NCI-H446 treated with DMSO at 0.1 percent for 48 hours (cell line): ENCODE measurements at regions not wholly inside any gene's neighbourhood (a gene's known extent, or its start where the extent isn't known, plus 50 kb on each side); places are given as distances from the start of the nearest gene placed in this dataset.
"Not testable (repeated sequence)": the region's sequence is repeated elsewhere in the genome, so short reads cannot be mapped to it uniquely, and the experiment has no call there.

Source experiments
- DNase-seq: peaks from one replicate; lab custom pipeline; 2025; lab: John Stamatoyannopoulos, UW

- DNase-seq = no peak
These were observed 393.1 kb upstream of the ATP11B start for GRCh38 chr3:182399978-182400737.

- no peak for DNase-seq
These were observed 392.5 kb upstream of the ATP11B start for GRCh38 chr3:182400838-182401237.

- no peak for DNase-seq
These were observed 389.3 kb upstream of the ATP11B start for GRCh38 chr3:182404031-182404430.

GRCh38 chr3:182405759-182406158 is 387.5 kb upstream of the ATP11B start:
- DNase-seq = no peak

GRCh38 chr3:182406786-182407185 is 386.5 kb upstream of the ATP11B start:
- no peak for DNase-seq

DNA sequence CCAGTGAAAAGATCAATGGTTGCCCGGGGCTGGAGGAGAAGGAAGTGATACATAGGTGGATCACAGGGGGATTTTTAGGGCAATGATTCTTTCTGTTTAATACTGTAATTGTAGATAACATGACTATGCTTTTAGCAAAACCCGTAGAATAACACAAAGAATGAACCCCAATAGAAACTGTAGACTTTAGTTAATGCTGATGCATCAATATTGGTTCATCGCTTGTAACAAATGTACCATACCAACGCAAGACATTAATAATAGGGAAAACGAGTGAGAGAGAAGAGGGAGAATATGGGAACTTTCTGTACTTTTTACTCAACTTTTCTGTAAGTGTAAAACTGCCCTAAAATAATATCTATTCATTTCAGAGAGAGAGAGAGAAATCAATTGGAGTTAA is 383.3 kb upstream of the ATP11B start:
- DNase-seq = no peak

DNA sequence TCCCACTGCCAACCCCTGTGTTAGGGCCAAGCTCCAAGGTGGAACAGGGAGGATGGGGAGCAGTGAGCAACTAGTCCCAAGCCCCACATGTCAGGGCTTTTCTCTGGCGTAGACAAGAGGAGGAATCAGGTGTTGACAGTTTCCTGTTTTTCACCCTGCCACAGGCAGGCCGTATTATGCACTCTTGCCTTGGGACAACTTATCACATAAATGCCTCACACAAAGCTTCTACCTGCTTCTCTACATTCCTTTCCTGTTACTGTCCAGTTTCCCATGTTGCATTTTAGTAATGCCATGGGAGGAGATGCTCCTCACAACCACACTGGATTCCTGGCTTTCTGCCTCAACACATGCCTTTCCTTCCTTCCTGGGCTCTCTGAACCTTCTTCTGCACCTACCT is 381.2 kb upstream of the ATP11B start:
- DNase-seq = no peak

- DNase-seq = no peak
These were observed 380.2 kb upstream of the ATP11B start for GRCh38 chr3:182413061-182413460.

DNA sequence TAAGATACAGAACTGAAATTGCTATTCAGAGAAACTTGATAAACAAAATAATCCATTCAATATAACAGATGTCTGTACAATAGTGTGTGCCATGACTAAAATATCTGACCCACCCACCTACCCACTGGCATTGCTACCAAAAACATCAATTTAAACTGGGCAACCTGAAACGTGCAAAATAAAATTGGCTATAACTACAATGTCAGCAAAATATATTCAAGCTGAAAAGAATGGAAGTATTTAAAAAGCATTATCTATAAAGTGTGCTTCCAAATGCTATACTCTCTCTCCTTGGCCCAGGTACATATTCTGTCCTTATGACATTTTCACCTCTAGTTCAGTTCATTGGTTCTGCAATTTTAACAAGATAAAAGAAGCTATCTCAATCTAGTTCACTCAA is 379.6 kb upstream of the ATP11B start:
- no peak for DNase-seq

DNA sequence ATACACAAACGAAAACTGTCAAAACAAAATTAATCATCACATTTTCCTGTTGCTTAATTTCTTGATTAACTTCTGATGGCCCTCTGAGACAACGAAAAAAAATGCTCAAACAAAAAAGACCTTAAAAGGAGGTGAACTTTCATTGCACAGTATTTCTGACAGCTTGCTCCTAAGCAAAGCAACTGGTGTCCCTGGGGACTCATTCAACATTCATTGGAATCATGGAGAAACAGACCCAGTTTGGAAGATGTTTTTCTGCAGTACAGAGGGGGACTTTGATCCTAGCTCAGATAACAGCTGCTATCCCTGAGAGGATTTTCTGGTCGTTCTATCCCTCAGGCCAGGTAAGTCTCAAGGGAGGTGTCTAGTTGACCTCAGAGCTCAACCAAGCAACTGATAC is 378.7 kb upstream of the ATP11B start:
- DNase-seq = no peak

GRCh38 chr3:182420741-182421140 is 372.6 kb upstream of the ATP11B start:
- DNase-seq = no peak

- DNase-seq = no peak
These were observed 369.3 kb upstream of the ATP11B start for GRCh38 chr3:182424006-182424405.

GRCh38 chr3:182425926-182426718 is 367.2 kb upstream of the ATP11B start:
- not testable (repeated sequence) for DNase-seq

- not testable (repeated sequence) for DNase-seq
These were observed 361.3 kb upstream of the ATP11B start for GRCh38 chr3:182431972-182432371.

GRCh38 chr3:182435860-182436259 is 357.4 kb upstream of the ATP11B start:
- no peak for DNase-seq

- no peak for DNase-seq
These were observed 356.8 kb upstream of the ATP11B start for GRCh38 chr3:182436547-182436946.

- no peak for DNase-seq
These were observed 354.9 kb upstream of the ATP11B start for GRCh38 chr3:182438398-182438797.

GRCh38 chr3:182440101-182440500 is 353.2 kb upstream of the ATP11B start:
- no peak for DNase-seq

DNA sequence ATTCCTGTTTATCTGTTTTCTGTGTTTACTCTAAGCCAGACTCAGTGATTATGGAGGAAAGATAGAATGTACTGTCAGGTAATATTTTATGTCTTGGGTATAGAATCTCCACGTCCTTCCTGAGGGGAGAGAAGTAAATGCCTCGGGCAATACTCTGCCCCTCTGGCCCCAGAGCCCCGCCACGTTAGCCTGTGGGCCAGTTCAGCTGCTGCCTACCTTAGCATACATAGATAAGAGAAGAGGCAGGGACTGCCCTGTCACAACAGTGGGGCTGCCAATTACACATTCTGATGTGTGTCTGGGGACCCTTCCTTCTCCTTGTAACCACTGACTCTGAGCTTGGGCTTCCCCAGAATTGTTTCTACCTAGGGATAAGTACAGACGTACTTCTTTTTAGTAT is 347.7 kb upstream of the ATP11B start:
- no peak for DNase-seq

GRCh38 chr3:182450942-182451787 is 342.1 kb upstream of the ATP11B start:
- DNase-seq = no peak

- DNase-seq = no peak
These were observed 341.4 kb upstream of the ATP11B start for GRCh38 chr3:182451871-182452270.

DNA sequence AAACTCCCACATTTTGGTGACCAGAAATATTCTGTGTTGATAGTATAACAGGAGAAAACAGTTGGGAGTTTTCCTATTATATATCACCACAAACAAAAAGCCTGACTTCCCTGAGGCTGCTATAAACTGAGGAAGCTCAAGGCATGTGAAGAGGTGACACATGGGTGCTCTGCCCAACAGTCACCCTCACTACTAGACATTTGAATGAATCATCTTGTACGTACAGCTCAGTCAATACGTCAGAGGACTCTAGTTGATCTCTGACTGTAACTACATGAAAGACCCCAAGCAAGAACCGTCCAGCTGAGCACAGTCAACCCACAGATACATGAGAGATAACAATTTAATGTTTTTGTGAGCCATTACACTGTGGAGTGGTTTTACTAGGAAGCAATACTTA is 338.3 kb upstream of the ATP11B start:
- no peak for DNase-seq

DNA sequence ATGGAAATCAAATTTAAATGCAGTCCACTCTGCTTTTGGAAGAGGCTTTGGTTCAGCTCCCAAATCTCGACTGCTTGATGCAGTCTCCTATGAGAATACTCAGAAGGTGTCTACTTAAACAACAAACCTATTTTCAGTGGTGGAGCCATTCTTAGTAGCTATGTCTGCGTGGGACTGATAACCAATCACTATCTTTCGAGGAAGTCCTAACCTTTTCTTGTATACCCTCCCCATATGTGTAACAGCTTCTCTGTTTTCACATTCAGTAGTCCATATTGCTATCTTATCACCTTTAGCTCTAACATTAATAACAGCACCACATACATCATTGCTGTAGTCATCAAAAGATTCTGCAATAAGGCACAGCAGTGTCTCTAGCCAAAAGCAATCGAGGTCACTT is 333.0 kb upstream of the ATP11B start:
- no peak for DNase-seq
